Pancreas (tissue), 10 donors: ENCODE measurements at regions not wholly inside any gene's neighbourhood (a gene's known extent, or its start where the extent isn't known, plus 50 kb on each side); places are given as distances from the start of the nearest gene placed in this dataset.

ENCODE experiments used
- ATAC-seq, 4 donors: fragments of 200-7000 bp; cut with Tn5 transposase; one replicate each; pipeline versions ENCODE4 v1.8.0 to v1.9.1; 2020; ENCODE audit warnings: mild to moderate bottlenecking in 4 of 4, moderate library complexity in 4 of 4
- DNase-seq, 6 donors: peaks; one replicate each; pipeline ENCODE4 v3.0.0-alpha.2; 2020
- FAIRE-seq: peaks from 2 replicates; lab custom pipeline; 2012; peaks lifted over from hg19 to GRCh38; lab: Jason Lieb, UNC
- H3K27ac ChIP-seq, 4 donors: fragments of 200-600 bp; sonication (generic); 1 replicate in 3 of 4; 2 replicates in 1 of 4; pipeline versions ENCODE4 v1.5.0 to v1.8.0; 2020
- H3K27me3 ChIP-seq, 4 donors: fragments of 200-600 bp; one replicate each; pipeline ENCODE4 v1.8.0; 2021
- H3K36me3 ChIP-seq, 3 donors: fragments of 200-600 bp; sonication (generic) in 1 of 3; one replicate each; pipeline versions ENCODE4 v1.5.0 to v1.8.0; 2020 to 2021
- H3K4me1 ChIP-seq, 3 donors: fragments of 200-600 bp; one replicate each; pipeline ENCODE4 v1.8.0; 2021
- H3K4me3 ChIP-seq, 4 donors: fragments of 200-600 bp; sonication (generic) in 2 of 4; one replicate each; pipeline versions ENCODE4 v1.5.0 to v1.8.0; 2020 to 2021
- H3K9me3 ChIP-seq, 4 donors: fragments of 200-600 bp; one replicate each; pipeline ENCODE4 v1.8.0; 2021
- CTCF ChIP-seq, 4 donors: fragments of 200-600 bp; sonication (generic) in 3 of 4; IDR thresholded peaks; one replicate each; pipeline versions ENCODE4 v1.5.0 to v1.8.0; 2021; ENCODE audit warnings: antibody characterized with exemption in 4 of 4
- WGBS, 2 donors: extraction: QIAGEN DNeasy Blood & Tissue Kit; methylation state at CpG; one replicate each; pipeline ENCODE4 v1.1.7; 2013; 5-methylcytosine and 5-hydroxymethylcytosine counted together
- intact Hi-C, 3 donors: fragments of 100-400 bp; cut with DNase I; formaldehyde crosslinking; loops; one replicate each; pipeline versions ENCODE4 v1.11.1 to v1.14.2; 2022
- donor health status: healthy with polysubstance abuse.
- donor health status: DM: no; HTN: no; CAD: no; lungs with moderate emphysema.
- donor health status: DM: no; HTN: no; CAD: no.
- donor health status: control.
- donor health status: control.
- donor health status: Bipolar disorder and iron deficiency.
- donor health status: DM: yes; HTN: yes; CAD: no.
- donor health status: DM: no; HTN: no; CAD: no.
- donor health status: DM: no; HTN: no; CAD: no.
- donor health status: DM: yes; HTN: yes; CAD: no.

- no peaks in the 10 kb centered on the region for H3K27me3 ChIP-seq
- H3K4me1 ChIP-seq: no peaks in the 10 kb centered on the region
- 72 to 74% methylated on average over 17 of the region's 17 CpGs for WGBS, 2 donors
Measured at GRCh38 chr1:244214009-244214967, 163.2 kb downstream of the ZBTB18 start.

GRCh38 chr1:244216836-244217235 is 165.8 kb downstream of the ZBTB18 start:
- no peak for FAIRE-seq

More at GRCh38 chr1:244214009-244214967, 163.2 kb downstream of the ZBTB18 start:
- no peak overlapping the region for H3K4me3 ChIP-seq
- no peak for TF ChIP-seq CTCF (IDR thresholded peaks at IDR 0.05)
- no peak overlapping the region for H3K27ac ChIP-seq
- DNase-seq (no peak), FAIRE-seq (no peak), ATAC-seq (peak in 1 of 4 donors; percentile 14)
- no peaks in the 10 kb centered on the region for H3K9me3 ChIP-seq
- no peaks in the 10 kb centered on the region for H3K36me3 ChIP-seq
- intact Hi-C loops: no loop called here

GRCh38 chr1:244217711-244218110 is 166.6 kb downstream of the ZBTB18 start:
- Histone ChIP-seq H3K9me3 (no peaks in the 10 kb centered on the region), H3K36me3 (no peaks in the 10 kb centered on the region), H3K4me3 (no peak overlapping the region), H3K27ac (no peak overlapping the region), H3K27me3 (no peaks in the 10 kb centered on the region), H3K4me1 (no peaks in the 10 kb centered on the region)
- no peak for FAIRE-seq
- no peak for TF ChIP-seq CTCF (IDR thresholded peaks at IDR 0.05)
- ATAC-seq: no peak
- DNase-seq: no peak
- intact Hi-C loops: no loop called here
- 90 to 92% methylated on average over 2 of the region's 2 CpGs for whole genome bisulfite sequencing, 2 donors

More at GRCh38 chr1:244216836-244217235, 165.8 kb downstream of the ZBTB18 start:
- no peak for TF ChIP-seq CTCF (IDR thresholded peaks at IDR 0.05)
- no peak for DNase-seq
- intact Hi-C loops: no loop called here
- no peaks in the 10 kb centered on the region for H3K9me3 ChIP-seq
- H3K27ac ChIP-seq: no peak overlapping the region
- no peaks in the 10 kb centered on the region for H3K4me1 ChIP-seq
- WGBS, 2 donors: 88 to 91% methylated on average over 5 of the region's 5 CpGs
- H3K27me3 ChIP-seq: no peaks in the 10 kb centered on the region
- H3K36me3 ChIP-seq: no peaks in the 10 kb centered on the region
- no peak overlapping the region for H3K4me3 ChIP-seq
- no peak for ATAC-seq

GRCh38 chr1:244218220-244218619 is 167.1 kb downstream of the ZBTB18 start:
- no peak for TF ChIP-seq CTCF (IDR thresholded peaks at IDR 0.05)
- intact Hi-C loops: no loop called here
- no peaks in the 10 kb centered on the region for H3K9me3 ChIP-seq
- ATAC-seq: no peak
- H3K36me3 ChIP-seq: no peaks in the 10 kb centered on the region
- 74 to 77% methylated on average over 9 of the region's 9 CpGs for WGBS, 2 donors
- no peaks in the 10 kb centered on the region for H3K27me3 ChIP-seq
- no peaks in the 10 kb centered on the region for H3K4me1 ChIP-seq
- no peak overlapping the region for H3K4me3 ChIP-seq
- DNase-seq: no peak
- no peak overlapping the region for H3K27ac ChIP-seq
- FAIRE-seq: no peak

GRCh38 chr1:244219149-244219548 is 168.1 kb downstream of the ZBTB18 start:
- no peak for DNase-seq
- H3K36me3 ChIP-seq: no peaks in the 10 kb centered on the region
- H3K27me3 ChIP-seq: no peaks in the 10 kb centered on the region
- intact Hi-C loops: no loop called here
- H3K4me3 ChIP-seq: no peak overlapping the region
- ATAC-seq: no peak
- no peaks in the 10 kb centered on the region for H3K9me3 ChIP-seq
- TF ChIP-seq CTCF (IDR thresholded peaks at IDR 0.05): no peak
- no peak overlapping the region for H3K27ac ChIP-seq
- no peaks in the 10 kb centered on the region for H3K4me1 ChIP-seq
- FAIRE-seq: no peak
